ENCODE measurements at regions not wholly inside any gene's neighbourhood (a gene's known extent, or its start where the extent isn't known, plus 50 kb on each side); places are given as distances from the start of the nearest gene placed in this dataset.

DNA sequence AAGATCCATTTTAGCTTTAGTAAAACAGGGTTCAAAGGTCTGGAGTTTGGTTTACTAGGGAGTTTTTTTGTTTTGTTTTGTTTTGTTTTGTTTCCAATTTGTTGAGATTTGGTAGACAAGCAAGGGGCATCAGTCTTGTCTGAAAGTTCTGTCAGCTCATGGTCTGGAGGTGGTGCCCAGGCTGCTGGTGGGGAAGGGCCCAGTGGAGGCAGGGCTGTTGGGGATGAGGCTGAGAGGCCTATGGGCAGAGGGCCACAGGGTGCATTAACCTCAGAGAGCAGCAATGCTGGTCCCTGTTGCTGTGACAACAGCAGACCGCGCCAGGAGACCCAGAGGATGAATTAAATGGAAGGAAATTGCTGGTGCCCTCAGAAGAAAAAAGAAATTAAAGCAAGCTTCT lies 174.5 kb downstream of the FGF1 start:
- DNase-seq (ENCODE audit: extremely low read depth in 1 of 4, low spot score in 3 of 4) (no peak), FAIRE-seq (no peak), ATAC-seq (no peak)
- H3K27ac ChIP-seq (ENCODE audit: extremely low read depth, low read depth, low read length), result no peak overlapping the region
- H3K79me2 ChIP-seq (ENCODE audit: control insufficient read depth, insufficient read depth, low read length), result no peaks in the 10 kb centered on the region
- ChIA-PET CTCF (ENCODE audit: low intra/inter-chr PET ratio) (no interaction called here), POLR2A (interaction anchor here (1.3 kb wide), 1 partner anchor 185 kb away, joined by 3 read pairs; no protein-coding TSS in a partner anchor)
- no peaks in the 10 kb centered on the region for H4K20me1 ChIP-seq (replicated peaks; ENCODE audit: control insufficient read depth, insufficient read depth, low read length)
- peaks cover 0 to 24% of the 10 kb centered on the region in 2 experiments; a peak in 4 of 5 replicates for H3K4me1 ChIP-seq (replicated peaks in 1 of 2; ENCODE audit: control insufficient read depth in 2 of 2, insufficient read depth in 2 of 2, low read length in 2 of 2)
- no peak overlapping the region for H3K4me3 ChIP-seq
- no peaks in the 10 kb centered on the region for H3K9me1 ChIP-seq (ENCODE audit: control insufficient read depth, insufficient read depth, low read length)
- H3K9me3 ChIP-seq (replicated peaks; ENCODE audit: control insufficient read depth, insufficient read depth, low read depth, low read length), result no peaks in the 10 kb centered on the region
- H3K4me2 ChIP-seq (ENCODE audit: insufficient read depth, low read length), result no peak overlapping the region
- no peaks in the 10 kb centered on the region for H3K36me3 ChIP-seq (ENCODE audit: control insufficient read depth, insufficient read depth, low read length)
- H3K27me3 ChIP-seq (ENCODE audit: control insufficient read depth in 2 of 2, insufficient read depth in 2 of 2, low read length in 2 of 2), result peaks cover 0 to 8% of the 10 kb centered on the region in 2 experiments; a peak in 1 of 5 replicates
- in situ Hi-C loops (cut with MboI), result no loop called here
- WGBS (ENCODE audit: insufficient coverage, low coverage, missing lambda C conversion rate), result 49% methylated on average over 2 of the region's 2 CpGs
- no peak overlapping the region for H3K9ac ChIP-seq (ENCODE audit: insufficient read depth in 1 of 2, low read depth in 2 of 2, low read length in 2 of 2)
- BruUV-seq (replicated peaks), result no TSS peak
- intact Hi-C loops (cut with micrococcal nuclease), result no loop called here
- no peak overlapping the region for H2AFZ ChIP-seq (ENCODE audit: low read depth, low read length)
- TF ChIP-seq IRF9 (tag; IDR thresholded peaks at IDR 0.05) (no peak), ZEB2 (IDR thresholded peaks at IDR 0.05) (no peak), ZNF165 (CRISPR knock-in tag; IDR thresholded peaks at IDR 0.05; ENCODE audit: borderline replicate concordance) (no peak), DMBX1 (CRISPR knock-in tag; IDR thresholded peaks at IDR 0.05; ENCODE audit: borderline replicate concordance) (no peak), JUN (IDR thresholded peaks at IDR 0.05; ENCODE audit: borderline replicate concordance, low read depth, low read length) (no peak), JUN (CRISPR knock-in tag; IDR thresholded peaks at IDR 0.05; ENCODE audit: borderline replicate concordance) (no peak), ZNF311 (CRISPR knock-in tag; IDR thresholded peaks at IDR 0.05) (no peak), ZBTB5 (IDR thresholded peaks at IDR 0.05) (no peak), ELK3 (CRISPR knock-in tag; IDR thresholded peaks at IDR 0.05) (no peak), RBM39 (optimal IDR thresholded peaks at IDR 0.05; ENCODE audit: low read depth, low read length) (no peak)
- TF ChIP-seq, protein P1, sequence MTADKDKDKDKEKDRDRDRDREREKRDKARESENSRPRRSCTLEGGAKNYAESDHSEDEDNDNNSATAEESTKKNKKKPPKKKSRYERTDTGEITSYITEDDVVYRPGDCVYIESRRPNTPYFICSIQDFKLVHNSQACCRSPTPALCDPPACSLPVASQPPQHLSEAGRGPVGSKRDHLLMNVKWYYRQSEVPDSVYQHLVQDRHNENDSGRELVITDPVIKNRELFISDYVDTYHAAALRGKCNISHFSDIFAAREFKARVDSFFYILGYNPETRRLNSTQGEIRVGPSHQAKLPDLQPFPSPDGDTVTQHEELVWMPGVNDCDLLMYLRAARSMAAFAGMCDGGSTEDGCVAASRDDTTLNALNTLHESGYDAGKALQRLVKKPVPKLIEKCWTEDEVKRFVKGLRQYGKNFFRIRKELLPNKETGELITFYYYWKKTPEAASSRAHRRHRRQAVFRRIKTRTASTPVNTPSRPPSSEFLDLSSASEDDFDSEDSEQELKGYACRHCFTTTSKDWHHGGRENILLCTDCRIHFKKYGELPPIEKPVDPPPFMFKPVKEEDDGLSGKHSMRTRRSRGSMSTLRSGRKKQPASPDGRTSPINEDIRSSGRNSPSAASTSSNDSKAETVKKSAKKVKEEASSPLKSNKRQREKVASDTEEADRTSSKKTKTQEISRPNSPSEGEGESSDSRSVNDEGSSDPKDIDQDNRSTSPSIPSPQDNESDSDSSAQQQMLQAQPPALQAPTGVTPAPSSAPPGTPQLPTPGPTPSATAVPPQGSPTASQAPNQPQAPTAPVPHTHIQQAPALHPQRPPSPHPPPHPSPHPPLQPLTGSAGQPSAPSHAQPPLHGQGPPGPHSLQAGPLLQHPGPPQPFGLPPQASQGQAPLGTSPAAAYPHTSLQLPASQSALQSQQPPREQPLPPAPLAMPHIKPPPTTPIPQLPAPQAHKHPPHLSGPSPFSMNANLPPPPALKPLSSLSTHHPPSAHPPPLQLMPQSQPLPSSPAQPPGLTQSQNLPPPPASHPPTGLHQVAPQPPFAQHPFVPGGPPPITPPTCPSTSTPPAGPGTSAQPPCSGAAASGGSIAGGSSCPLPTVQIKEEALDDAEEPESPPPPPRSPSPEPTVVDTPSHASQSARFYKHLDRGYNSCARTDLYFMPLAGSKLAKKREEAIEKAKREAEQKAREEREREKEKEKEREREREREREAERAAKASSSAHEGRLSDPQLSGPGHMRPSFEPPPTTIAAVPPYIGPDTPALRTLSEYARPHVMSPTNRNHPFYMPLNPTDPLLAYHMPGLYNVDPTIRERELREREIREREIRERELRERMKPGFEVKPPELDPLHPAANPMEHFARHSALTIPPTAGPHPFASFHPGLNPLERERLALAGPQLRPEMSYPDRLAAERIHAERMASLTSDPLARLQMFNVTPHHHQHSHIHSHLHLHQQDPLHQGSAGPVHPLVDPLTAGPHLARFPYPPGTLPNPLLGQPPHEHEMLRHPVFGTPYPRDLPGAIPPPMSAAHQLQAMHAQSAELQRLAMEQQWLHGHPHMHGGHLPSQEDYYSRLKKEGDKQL (CRISPR knock-in tag; IDR thresholded peaks at IDR 0.05; ENCODE audit: borderline replicate concordance), result no peak

All from K562 (cell line).